HEK293 (cell line): ENCODE measurements at regions not wholly inside any gene's neighbourhood (a gene's known extent, or its start where the extent isn't known, plus 50 kb on each side); places are given as distances from the start of the nearest gene placed in this dataset.

Source experiments
- CTCF ChIA-PET: fragments of 350-600 bp; formaldehyde crosslinking; extraction: SDS; loops from one replicate; lab custom pipeline; 2021; ENCODE audit warnings: antibody characterized with exemption; lab: Yijun Ruan, JAX
- POLR2A ChIA-PET: fragments of 300-600 bp; formaldehyde crosslinking; extraction: SDS; loops from one replicate; lab custom pipeline; 2020; ENCODE audit warnings: antibody characterized with exemption, inconsistent platforms; lab: Yijun Ruan, JAX
- H3K27ac ChIP-seq: fragments of 200-500 bp; sonication (Bioruptor generic); 2 replicates; pipeline ENCODE4 v1.5.1; 2014; ENCODE audit warnings: low read depth, low read length, control low read depth, inconsistent platforms; ENCODE audit errors: extremely low read depth
- H3K36me3 ChIP-seq, 2 experiments: fragments of 200-500 bp in 1 of 2; sonication (Bioruptor generic) in 1 of 2; 1 replicate in 1 of 2; 2 replicates in 1 of 2; pipeline ENCODE4 v1.5.1; 2014 to 2017; ENCODE audit warnings: inconsistent platforms in 2 of 2, low read length in 2 of 2; ENCODE audit not compliant: control insufficient read depth in 2 of 2, insufficient read depth in 1 of 2
- H3K4me1 ChIP-seq: fragments of 200-500 bp; sonication (Bioruptor generic); 2 replicates; pipeline ENCODE4 v1.5.1; 2014; ENCODE audit warnings: mild to moderate bottlenecking, low read length, inconsistent platforms; ENCODE audit not compliant: control insufficient read depth, insufficient read depth
- H3K4me3 ChIP-seq: 2 replicates; pipeline ENCODE4 v1.5.1; 2011; ENCODE audit warnings: low read depth, mild to moderate bottlenecking, control low read depth, low read length, moderate library complexity
- H3K9me3 ChIP-seq: fragments of 200-500 bp; sonication (Bioruptor generic); 2 replicates; pipeline ENCODE4 v1.5.1; 2014; ENCODE audit warnings: low read depth, low read length, inconsistent platforms; ENCODE audit not compliant: control insufficient read depth, insufficient read depth
- BCL11B ChIP-seq: fragments of 450-650 bp; formaldehyde crosslinking; IDR thresholded peaks from 2 replicates; pipeline ENCODE4 v1.5.1; 2016; ENCODE audit warnings: low read depth, missing biosample characterization, missing genetic modification characterization
- FEZF1 ChIP-seq: fragments of 450-650 bp; formaldehyde crosslinking; IDR thresholded peaks from 2 replicates; pipeline ENCODE4 v1.5.1; 2016; ENCODE audit warnings: missing biosample characterization, missing genetic modification characterization
- GLIS2 ChIP-seq: fragments of 450-650 bp; formaldehyde crosslinking; IDR thresholded peaks from 2 replicates; pipeline ENCODE4 v1.5.1; 2016; ENCODE audit warnings: missing biosample characterization, missing genetic modification characterization
- HOXD13 ChIP-seq: sonication (generic); formaldehyde crosslinking; IDR thresholded peaks from 2 replicates; pipeline ENCODE4 v1.8.0; 2022; ENCODE audit warnings: missing genetic modification reagents, borderline replicate concordance
- KLF1 ChIP-seq: fragments of 450-650 bp; formaldehyde crosslinking; IDR thresholded peaks from 2 replicates; pipeline ENCODE4 v1.5.1; 2016; ENCODE audit warnings: missing biosample characterization, missing genetic modification characterization
- PRDM1 ChIP-seq: fragments of 450-650 bp; formaldehyde crosslinking; IDR thresholded peaks from 2 replicates; pipeline ENCODE4; 2016; ENCODE audit warnings: missing biosample characterization, missing genetic modification characterization
- SETDB1 ChIP-seq: IDR thresholded peaks from one replicate; pipeline ENCODE4 v1.6.1; 2017; ENCODE audit warnings: mild to moderate bottlenecking, low read length, moderate library complexity, mixed read lengths; ENCODE audit not compliant: insufficient read length
- ZBTB21 ChIP-seq: fragments of 450-650 bp; formaldehyde crosslinking; IDR thresholded peaks from 2 replicates; pipeline ENCODE4 v1.5.1; 2017; ENCODE audit warnings: missing biosample characterization, missing genetic modification characterization
- ZNF175 ChIP-seq: fragments of 450-650 bp; formaldehyde crosslinking; IDR thresholded peaks from 2 replicates; pipeline ENCODE4 v1.5.1; 2016; ENCODE audit warnings: missing biosample characterization, missing genetic modification characterization
- ZNF311 ChIP-seq: fragments of 450-650 bp; formaldehyde crosslinking; IDR thresholded peaks from 2 replicates; pipeline ENCODE4 v1.5.1; 2017; ENCODE audit warnings: missing biosample characterization, missing genetic modification characterization, borderline replicate concordance
- ZNF501 ChIP-seq: fragments of 450-650 bp; formaldehyde crosslinking; IDR thresholded peaks from 2 replicates; pipeline ENCODE4 v1.5.1; 2016; ENCODE audit warnings: missing biosample characterization, missing genetic modification characterization
- ZNF677 ChIP-seq: fragments of 450-650 bp; IDR thresholded peaks from 2 replicates; pipeline ENCODE4 v1.5.0; 2018; ENCODE audit warnings: missing biosample characterization, mild to moderate bottlenecking, missing genetic modification characterization, moderate library complexity
- TF ChIP-seq, protein P1 (sequence below): fragments of 450-650 bp; formaldehyde crosslinking; IDR thresholded peaks from 2 replicates; pipeline ENCODE4 v1.5.1; 2017; ENCODE audit warnings: missing biosample characterization, missing genetic modification characterization
- TF ChIP-seq, protein P2 (sequence below): fragments of 450-650 bp; formaldehyde crosslinking; IDR thresholded peaks from 2 replicates; pipeline ENCODE4 v1.5.1; 2016; ENCODE audit warnings: missing biosample characterization, missing genetic modification characterization
- TF ChIP-seq, protein P3 (sequence below): fragments of 450-650 bp; formaldehyde crosslinking; IDR thresholded peaks from 2 replicates; pipeline ENCODE4 v1.5.1; 2016; ENCODE audit warnings: missing biosample characterization, missing genetic modification characterization
- TF ChIP-seq, protein P4 (sequence below): fragments of 450-650 bp; formaldehyde crosslinking; conservative IDR thresholded peaks from 2 replicates; pipeline ENCODE4 v1.5.1; 2016; ENCODE audit warnings: low read depth, missing biosample characterization, missing genetic modification characterization
- TF ChIP-seq, protein P5 (sequence below): fragments of 450-650 bp; formaldehyde crosslinking; IDR thresholded peaks from 2 replicates; pipeline ENCODE4 v1.5.1; 2016; ENCODE audit warnings: missing biosample characterization, missing genetic modification characterization, borderline replicate concordance

DNA sequence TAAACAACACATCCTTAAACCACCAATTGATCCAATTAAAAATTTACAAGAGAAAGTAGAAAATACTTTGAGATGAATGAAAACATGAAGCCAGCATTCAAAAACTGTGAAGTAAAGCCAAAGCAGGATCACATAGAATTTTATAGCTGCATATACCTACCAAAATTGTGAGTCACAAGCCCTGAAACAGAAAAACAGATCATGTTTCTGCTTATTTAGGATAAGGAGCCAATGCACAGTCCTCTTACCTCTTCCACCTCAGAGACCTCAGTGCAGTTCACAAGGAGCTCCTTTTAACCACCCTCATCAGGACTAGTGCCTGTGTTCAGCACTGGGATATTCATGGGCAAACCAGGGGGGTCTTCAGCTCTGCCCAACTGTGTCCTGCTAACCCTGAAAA is 386.7 kb downstream of the TECRL start:
- POLR2A ChIA-PET = no interaction called here
- no peaks in the 10 kb centered on the region for H3K9me3 ChIP-seq
- H3K27ac ChIP-seq = no peak overlapping the region
- no peaks in the 10 kb centered on the region for H3K4me1 ChIP-seq
- no peaks in the 10 kb centered on the region for H3K36me3 ChIP-seq
- TF ChIP-seq, protein P1, sequence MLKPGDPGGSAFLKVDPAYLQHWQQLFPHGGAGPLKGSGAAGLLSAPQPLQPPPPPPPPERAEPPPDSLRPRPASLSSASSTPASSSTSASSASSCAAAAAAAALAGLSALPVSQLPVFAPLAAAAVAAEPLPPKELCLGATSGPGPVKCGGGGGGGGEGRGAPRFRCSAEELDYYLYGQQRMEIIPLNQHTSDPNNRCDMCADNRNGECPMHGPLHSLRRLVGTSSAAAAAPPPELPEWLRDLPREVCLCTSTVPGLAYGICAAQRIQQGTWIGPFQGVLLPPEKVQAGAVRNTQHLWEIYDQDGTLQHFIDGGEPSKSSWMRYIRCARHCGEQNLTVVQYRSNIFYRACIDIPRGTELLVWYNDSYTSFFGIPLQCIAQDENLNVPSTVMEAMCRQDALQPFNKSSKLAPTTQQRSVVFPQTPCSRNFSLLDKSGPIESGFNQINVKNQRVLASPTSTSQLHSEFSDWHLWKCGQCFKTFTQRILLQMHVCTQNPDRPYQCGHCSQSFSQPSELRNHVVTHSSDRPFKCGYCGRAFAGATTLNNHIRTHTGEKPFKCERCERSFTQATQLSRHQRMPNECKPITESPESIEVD (tag by site-specific recombination) = no peak
- TF ChIP-seq ZNF311 (tag by site-specific recombination) = no peak
- TF ChIP-seq ZNF175 (tag by site-specific recombination) = no peak
- no peak for TF ChIP-seq KLF1 (tag by site-specific recombination)
- TF ChIP-seq ZNF677 (tag by site-specific recombination) = no peak
- TF ChIP-seq SETDB1 = no peak
- TF ChIP-seq, protein P2, sequence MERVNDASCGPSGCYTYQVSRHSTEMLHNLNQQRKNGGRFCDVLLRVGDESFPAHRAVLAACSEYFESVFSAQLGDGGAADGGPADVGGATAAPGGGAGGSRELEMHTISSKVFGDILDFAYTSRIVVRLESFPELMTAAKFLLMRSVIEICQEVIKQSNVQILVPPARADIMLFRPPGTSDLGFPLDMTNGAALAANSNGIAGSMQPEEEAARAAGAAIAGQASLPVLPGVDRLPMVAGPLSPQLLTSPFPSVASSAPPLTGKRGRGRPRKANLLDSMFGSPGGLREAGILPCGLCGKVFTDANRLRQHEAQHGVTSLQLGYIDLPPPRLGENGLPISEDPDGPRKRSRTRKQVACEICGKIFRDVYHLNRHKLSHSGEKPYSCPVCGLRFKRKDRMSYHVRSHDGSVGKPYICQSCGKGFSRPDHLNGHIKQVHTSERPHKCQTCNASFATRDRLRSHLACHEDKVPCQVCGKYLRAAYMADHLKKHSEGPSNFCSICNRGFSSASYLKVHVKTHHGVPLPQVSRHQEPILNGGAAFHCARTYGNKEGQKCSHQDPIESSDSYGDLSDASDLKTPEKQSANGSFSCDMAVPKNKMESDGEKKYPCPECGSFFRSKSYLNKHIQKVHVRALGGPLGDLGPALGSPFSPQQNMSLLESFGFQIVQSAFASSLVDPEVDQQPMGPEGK (tag by site-specific recombination) = no peak
- no peak for TF ChIP-seq BCL11B (tag by site-specific recombination)
- CTCF ChIA-PET = no interaction called here
- H3K4me3 ChIP-seq = no peak overlapping the region

DNA sequence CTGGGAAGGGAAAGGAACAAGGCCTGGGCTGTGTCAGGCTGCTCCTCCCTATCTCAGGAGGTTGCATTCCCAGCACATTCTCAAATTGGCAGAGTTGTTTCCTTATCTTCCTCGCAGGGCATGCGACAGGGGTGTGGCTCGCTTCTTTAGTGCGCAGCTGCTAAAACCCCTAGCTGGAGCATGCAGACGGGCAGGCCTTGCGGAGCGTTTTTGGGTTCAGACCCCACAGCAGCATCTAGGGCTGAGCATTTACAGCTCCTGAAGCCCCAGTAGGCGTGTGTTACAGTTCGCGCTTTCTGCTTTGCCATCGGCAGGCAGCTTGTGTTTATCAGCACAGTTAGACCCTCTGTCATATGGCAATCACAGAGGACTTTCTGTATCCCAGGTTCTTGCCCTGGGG is 392.4 kb downstream of the TECRL start:
- H3K27ac ChIP-seq = no peak overlapping the region
- no peaks in the 10 kb centered on the region for H3K36me3 ChIP-seq
- ChIA-PET CTCF (no interaction called here), POLR2A (no interaction called here)
- H3K9me3 ChIP-seq = no peaks in the 10 kb centered on the region
- no peaks in the 10 kb centered on the region for H3K4me1 ChIP-seq
- no peak overlapping the region for H3K4me3 ChIP-seq
- no peak for TF ChIP-seq PRDM1 (tag by site-specific recombination)
- no peak for TF ChIP-seq ZBTB21 (tag by site-specific recombination)
- TF ChIP-seq HOXD13 (CRISPR knock-in tag) = no peak
- TF ChIP-seq GLIS2 (tag by site-specific recombination) = no peak

DNA sequence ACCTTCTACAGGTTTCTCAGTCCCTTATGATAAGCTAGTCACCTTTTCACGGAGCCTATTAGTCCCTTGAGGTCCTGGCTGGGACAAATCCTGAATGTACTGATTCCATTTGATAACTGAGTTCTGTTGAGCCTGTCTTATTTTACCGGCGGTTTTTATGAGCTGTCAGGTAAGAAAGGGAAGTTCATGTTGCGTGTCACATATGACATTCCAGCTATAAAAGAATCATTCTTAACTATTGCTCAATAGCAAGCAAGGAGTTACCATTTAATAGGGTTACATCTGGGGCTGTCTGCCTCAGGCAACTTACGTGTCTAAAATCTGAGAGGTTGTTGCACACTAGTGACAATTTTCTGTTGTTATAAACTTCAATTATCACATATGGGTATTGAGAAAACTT is 394.6 kb downstream of the TECRL start:
- ChIA-PET POLR2A (no interaction called here), CTCF (no interaction called here)
- no peaks in the 10 kb centered on the region for H3K9me3 ChIP-seq
- no peak overlapping the region for H3K4me3 ChIP-seq
- no peak overlapping the region for H3K27ac ChIP-seq
- no peaks in the 10 kb centered on the region for H3K4me1 ChIP-seq
- no peaks in the 10 kb centered on the region for H3K36me3 ChIP-seq
- TF ChIP-seq, protein P3, sequence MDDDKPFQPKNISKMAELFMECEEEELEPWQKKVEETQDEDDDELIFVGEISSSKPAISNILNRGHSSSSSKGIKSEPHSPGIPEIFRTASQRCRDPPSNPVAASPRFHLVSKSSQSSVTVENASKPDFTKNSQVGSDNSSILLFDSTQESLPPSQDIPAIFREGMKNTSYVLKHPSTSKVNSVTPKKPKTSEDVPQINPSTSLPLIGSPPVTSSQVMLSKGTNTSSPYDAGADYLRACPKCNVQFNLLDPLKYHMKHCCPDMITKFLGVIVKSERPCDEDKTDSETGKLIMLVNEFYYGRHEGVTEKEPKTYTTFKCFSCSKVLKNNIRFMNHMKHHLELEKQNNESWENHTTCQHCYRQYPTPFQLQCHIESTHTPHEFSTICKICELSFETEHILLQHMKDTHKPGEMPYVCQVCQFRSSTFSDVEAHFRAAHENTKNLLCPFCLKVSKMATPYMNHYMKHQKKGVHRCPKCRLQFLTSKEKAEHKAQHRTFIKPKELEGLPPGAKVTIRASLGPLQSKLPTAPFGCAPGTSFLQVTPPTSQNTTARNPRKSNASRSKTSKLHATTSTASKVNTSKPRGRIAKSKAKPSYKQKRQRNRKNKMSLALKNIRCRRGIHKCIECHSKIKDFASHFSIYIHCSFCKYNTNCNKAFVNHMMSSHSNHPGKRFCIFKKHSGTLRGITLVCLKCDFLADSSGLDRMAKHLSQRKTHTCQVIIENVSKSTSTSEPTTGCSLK (tag by site-specific recombination) = no peak
- TF ChIP-seq ZNF501 (tag by site-specific recombination) (no peak), FEZF1 (tag by site-specific recombination) (no peak)
- TF ChIP-seq, protein P4, sequence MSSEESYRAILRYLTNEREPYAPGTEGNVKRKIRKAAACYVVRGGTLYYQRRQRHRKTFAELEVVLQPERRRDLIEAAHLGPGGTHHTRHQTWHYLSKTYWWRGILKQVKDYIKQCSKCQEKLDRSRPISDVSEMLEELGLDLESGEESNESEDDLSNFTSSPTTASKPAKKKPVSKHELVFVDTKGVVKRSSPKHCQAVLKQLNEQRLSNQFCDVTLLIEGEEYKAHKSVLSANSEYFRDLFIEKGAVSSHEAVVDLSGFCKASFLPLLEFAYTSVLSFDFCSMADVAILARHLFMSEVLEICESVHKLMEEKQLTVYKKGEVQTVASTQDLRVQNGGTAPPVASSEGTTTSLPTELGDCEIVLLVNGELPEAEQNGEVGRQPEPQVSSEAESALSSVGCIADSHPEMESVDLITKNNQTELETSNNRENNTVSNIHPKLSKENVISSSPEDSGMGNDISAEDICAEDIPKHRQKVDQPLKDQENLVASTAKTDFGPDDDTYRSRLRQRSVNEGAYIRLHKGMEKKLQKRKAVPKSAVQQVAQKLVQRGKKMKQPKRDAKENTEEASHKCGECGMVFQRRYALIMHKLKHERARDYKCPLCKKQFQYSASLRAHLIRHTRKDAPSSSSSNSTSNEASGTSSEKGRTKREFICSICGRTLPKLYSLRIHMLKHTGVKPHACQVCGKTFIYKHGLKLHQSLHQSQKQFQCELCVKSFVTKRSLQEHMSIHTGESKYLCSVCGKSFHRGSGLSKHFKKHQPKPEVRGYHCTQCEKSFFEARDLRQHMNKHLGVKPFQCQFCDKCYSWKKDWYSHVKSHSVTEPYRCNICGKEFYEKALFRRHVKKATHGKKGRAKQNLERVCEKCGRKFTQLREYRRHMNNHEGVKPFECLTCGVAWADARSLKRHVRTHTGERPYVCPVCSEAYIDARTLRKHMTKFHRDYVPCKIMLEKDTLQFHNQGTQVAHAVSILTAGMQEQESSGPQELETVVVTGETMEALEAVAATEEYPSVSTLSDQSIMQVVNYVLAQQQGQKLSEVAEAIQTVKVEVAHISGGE (tag by site-specific recombination) = no peak
- TF ChIP-seq, protein P5, sequence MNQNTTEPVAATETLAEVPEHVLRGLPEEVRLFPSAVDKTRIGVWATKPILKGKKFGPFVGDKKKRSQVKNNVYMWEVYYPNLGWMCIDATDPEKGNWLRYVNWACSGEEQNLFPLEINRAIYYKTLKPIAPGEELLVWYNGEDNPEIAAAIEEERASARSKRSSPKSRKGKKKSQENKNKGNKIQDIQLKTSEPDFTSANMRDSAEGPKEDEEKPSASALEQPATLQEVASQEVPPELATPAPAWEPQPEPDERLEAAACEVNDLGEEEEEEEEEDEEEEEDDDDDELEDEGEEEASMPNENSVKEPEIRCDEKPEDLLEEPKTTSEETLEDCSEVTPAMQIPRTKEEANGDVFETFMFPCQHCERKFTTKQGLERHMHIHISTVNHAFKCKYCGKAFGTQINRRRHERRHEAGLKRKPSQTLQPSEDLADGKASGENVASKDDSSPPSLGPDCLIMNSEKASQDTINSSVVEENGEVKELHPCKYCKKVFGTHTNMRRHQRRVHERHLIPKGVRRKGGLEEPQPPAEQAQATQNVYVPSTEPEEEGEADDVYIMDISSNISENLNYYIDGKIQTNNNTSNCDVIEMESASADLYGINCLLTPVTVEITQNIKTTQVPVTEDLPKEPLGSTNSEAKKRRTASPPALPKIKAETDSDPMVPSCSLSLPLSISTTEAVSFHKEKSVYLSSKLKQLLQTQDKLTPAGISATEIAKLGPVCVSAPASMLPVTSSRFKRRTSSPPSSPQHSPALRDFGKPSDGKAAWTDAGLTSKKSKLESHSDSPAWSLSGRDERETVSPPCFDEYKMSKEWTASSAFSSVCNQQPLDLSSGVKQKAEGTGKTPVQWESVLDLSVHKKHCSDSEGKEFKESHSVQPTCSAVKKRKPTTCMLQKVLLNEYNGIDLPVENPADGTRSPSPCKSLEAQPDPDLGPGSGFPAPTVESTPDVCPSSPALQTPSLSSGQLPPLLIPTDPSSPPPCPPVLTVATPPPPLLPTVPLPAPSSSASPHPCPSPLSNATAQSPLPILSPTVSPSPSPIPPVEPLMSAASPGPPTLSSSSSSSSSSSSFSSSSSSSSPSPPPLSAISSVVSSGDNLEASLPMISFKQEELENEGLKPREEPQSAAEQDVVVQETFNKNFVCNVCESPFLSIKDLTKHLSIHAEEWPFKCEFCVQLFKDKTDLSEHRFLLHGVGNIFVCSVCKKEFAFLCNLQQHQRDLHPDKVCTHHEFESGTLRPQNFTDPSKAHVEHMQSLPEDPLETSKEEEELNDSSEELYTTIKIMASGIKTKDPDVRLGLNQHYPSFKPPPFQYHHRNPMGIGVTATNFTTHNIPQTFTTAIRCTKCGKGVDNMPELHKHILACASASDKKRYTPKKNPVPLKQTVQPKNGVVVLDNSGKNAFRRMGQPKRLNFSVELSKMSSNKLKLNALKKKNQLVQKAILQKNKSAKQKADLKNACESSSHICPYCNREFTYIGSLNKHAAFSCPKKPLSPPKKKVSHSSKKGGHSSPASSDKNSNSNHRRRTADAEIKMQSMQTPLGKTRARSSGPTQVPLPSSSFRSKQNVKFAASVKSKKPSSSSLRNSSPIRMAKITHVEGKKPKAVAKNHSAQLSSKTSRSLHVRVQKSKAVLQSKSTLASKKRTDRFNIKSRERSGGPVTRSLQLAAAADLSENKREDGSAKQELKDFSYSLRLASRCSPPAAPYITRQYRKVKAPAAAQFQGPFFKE (tag by site-specific recombination) = no peak
